A549 (cell line): ENCODE measurements at regions not wholly inside any gene's neighbourhood (a gene's known extent, or its start where the extent isn't known, plus 50 kb on each side); places are given as distances from the start of the nearest gene placed in this dataset.

Experiments
- CEBPB ChIP-seq, 2 experiments: fragments of >200 bp in 1 of 2; sonication (Bioruptor Twin) in 1 of 2; formaldehyde crosslinking in 1 of 2; IDR thresholded peaks; 2 replicates each; pipeline ENCODE4 v1.6.1; 2012 to 2016
- CHD2 ChIP-seq: fragments of 150-350 bp; IDR thresholded peaks from 2 replicates; pipeline ENCODE4 v1.6.1; 2014; ENCODE audit warnings: low read length; ENCODE audit not compliant: partially characterized antibody
- CTCF ChIP-seq: fragments of >200 bp; sonication (Bioruptor Twin); formaldehyde crosslinking; IDR thresholded peaks from 3 replicates; pipeline ENCODE4 v1.5.1; 2016
- ESRRA ChIP-seq: fragments of 150-350 bp; IDR thresholded peaks from 2 replicates; pipeline ENCODE4 v1.6.1; 2014; ENCODE audit warnings: mild to moderate bottlenecking, low read length, borderline replicate concordance
- PBX3 ChIP-seq: IDR thresholded peaks from 2 replicates; pipeline ENCODE4 v1.6.1; 2012
- POLR2A ChIP-seq: IDR thresholded peaks from 2 replicates; pipeline ENCODE4 v1.6.1; 2012; ENCODE audit warnings: mild to moderate bottlenecking, low read length
- REST ChIP-seq: fragments of 200-600 bp; sonication (generic); IDR thresholded peaks from 2 replicates; pipeline ENCODE4 v1.6.1; 2016; ENCODE audit warnings: antibody characterized with exemption, mild to moderate bottlenecking, moderate library complexity
- RFX5 ChIP-seq: fragments of 450-650 bp; IDR thresholded peaks from 2 replicates; pipeline ENCODE4 v1.7.1; 2014; ENCODE audit warnings: antibody characterized with exemption, mild to moderate bottlenecking, moderate library complexity
- SREBF2 ChIP-seq: fragments of 450-650 bp; IDR thresholded peaks from 2 replicates; pipeline ENCODE4 v1.6.1; 2014; ENCODE audit warnings: mild to moderate bottlenecking, moderate library complexity

- 0 out of 2 replicates have a peak, but pooled peaks have one; percentile 11 for TF ChIP-seq PBX3
- TF ChIP-seq CTCF = no peak
- TF ChIP-seq POLR2A = no peak
- TF ChIP-seq RFX5 = no peak
- no peak for TF ChIP-seq CHD2
- no peak for TF ChIP-seq CEBPB (IDR thresholded peaks at IDR 0.05)
- no peak for TF ChIP-seq ESRRA
- no peak for TF ChIP-seq SREBF2
- TF ChIP-seq REST = no peak
Measured at GRCh38 chr22:46075764-46076531, 74.4 kb upstream of the PPARA start.
